ENCODE measurements at regions not wholly inside any gene's neighbourhood (a gene's known extent, or its start where the extent isn't known, plus 50 kb on each side); places are given as distances from the start of the nearest gene placed in this dataset.

DNA sequence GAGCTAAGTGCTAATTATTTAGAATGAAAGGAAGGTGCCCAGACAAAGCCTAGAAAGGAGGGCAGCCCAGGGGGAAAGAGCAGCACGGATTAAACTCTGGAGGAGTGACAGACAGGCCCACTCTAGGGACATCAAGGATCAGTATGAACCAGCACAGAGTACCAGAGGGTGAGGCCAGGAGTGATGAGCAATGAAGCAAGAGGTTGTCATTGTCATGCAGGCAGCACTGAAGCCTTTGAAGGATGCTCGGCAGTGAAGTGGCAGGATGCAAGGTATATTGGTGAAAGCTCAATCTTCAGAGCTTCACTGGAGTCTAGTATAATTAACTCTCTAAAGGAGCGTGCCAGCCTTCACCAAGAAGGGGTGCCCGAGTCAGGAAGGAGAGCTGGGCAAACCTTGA is 112.0 kb upstream of the INHBA start:
- ChIA-PET POLR2A (no interaction called here), CTCF (no interaction called here)
- Mint-ChIP-seq H3K27me3 (no peaks in the 10 kb centered on the region), H3K36me3 (ENCODE audit: low read depth) (no peaks in the 10 kb centered on the region), H3K4me1 (ENCODE audit: low read depth) (no peaks in the 10 kb centered on the region), H3K4me3 (no peak overlapping the region), H3K27ac (no peak overlapping the region), H3K9me3 (no peaks in the 10 kb centered on the region)
- H3K27ac ChIP-seq (ENCODE audit: low read depth in 1 of 2, low read length in 2 of 2) = no peak overlapping the region
- H3K4me1 ChIP-seq (ENCODE audit: insufficient read depth, low read length) = peaks cover 3% of the 10 kb centered on the region
- TF ChIP-seq, protein P1, sequence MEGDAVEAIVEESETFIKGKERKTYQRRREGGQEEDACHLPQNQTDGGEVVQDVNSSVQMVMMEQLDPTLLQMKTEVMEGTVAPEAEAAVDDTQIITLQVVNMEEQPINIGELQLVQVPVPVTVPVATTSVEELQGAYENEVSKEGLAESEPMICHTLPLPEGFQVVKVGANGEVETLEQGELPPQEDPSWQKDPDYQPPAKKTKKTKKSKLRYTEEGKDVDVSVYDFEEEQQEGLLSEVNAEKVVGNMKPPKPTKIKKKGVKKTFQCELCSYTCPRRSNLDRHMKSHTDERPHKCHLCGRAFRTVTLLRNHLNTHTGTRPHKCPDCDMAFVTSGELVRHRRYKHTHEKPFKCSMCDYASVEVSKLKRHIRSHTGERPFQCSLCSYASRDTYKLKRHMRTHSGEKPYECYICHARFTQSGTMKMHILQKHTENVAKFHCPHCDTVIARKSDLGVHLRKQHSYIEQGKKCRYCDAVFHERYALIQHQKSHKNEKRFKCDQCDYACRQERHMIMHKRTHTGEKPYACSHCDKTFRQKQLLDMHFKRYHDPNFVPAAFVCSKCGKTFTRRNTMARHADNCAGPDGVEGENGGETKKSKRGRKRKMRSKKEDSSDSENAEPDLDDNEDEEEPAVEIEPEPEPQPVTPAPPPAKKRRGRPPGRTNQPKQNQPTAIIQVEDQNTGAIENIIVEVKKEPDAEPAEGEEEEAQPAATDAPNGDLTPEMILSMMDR (IDR thresholded peaks at IDR 0.05) = no peak
- H3K4me3 ChIP-seq (ENCODE audit: low read length) = no peak overlapping the region
- H3K9me3 ChIP-seq (ENCODE audit: control insufficient read depth in 1 of 2, insufficient read depth in 1 of 2, low read length in 2 of 2) = no peaks in the 10 kb centered on the region
- no peaks in the 10 kb centered on the region for H3K36me3 ChIP-seq (ENCODE audit: insufficient read depth, low read length)
- intact Hi-C loops (cut with DNase I, micrococcal nuclease) = no loop called here
- ATAC-seq (ENCODE audit: poor library complexity) (no peak), DNase-seq (no peak)
- H3K27me3 ChIP-seq (ENCODE audit: control insufficient read depth in 1 of 2, insufficient read depth in 2 of 2, low read length in 2 of 2) = no peaks in the 10 kb centered on the region

DNA sequence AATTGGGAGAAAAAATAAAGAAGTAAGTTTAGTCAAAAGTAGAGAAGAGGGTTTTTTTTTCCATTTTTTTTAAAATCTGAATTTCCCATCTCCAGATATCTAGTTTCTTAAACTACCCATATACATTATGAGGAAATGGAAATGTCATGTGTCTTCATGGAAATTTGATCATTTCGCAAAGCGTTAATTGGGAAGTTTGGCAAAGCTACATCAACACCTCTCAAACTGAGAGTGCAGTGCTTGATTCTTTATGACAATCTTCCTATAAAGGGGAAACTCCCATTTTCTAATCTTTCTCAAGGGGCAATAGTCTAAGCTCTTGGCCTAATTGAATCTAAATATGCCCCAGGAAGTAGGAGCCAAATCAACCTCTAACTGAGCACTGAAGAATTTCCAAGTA is 110.4 kb upstream of the INHBA start:
- Mint-ChIP-seq H3K4me3 (no peak overlapping the region), H3K36me3 (ENCODE audit: low read depth) (no peaks in the 10 kb centered on the region), H3K9me3 (no peaks in the 10 kb centered on the region), H3K27ac (no peak overlapping the region), H3K27me3 (no peaks in the 10 kb centered on the region), H3K4me1 (ENCODE audit: low read depth) (no peaks in the 10 kb centered on the region)
- ChIA-PET CTCF (no interaction called here), POLR2A (no interaction called here)
- Histone ChIP-seq H3K4me3 (ENCODE audit: low read length) (no peak overlapping the region), H3K36me3 (ENCODE audit: insufficient read depth, low read length) (no peaks in the 10 kb centered on the region), H3K4me1 (ENCODE audit: insufficient read depth, low read length) (peaks cover 3% of the 10 kb centered on the region), H3K9me3 (ENCODE audit: control insufficient read depth in 1 of 2, insufficient read depth in 1 of 2, low read length in 2 of 2) (no peaks in the 10 kb centered on the region), H3K27ac (ENCODE audit: low read depth in 1 of 2, low read length in 2 of 2) (no peak overlapping the region), H3K27me3 (ENCODE audit: control insufficient read depth in 1 of 2, insufficient read depth in 2 of 2, low read length in 2 of 2) (no peaks in the 10 kb centered on the region)
- DNase-seq (no peak), ATAC-seq (ENCODE audit: poor library complexity) (no peak)
- intact Hi-C loops (cut with DNase I, micrococcal nuclease) = no loop called here
- TF ChIP-seq, protein P1 (IDR thresholded peaks at IDR 0.05) = no peak

DNA sequence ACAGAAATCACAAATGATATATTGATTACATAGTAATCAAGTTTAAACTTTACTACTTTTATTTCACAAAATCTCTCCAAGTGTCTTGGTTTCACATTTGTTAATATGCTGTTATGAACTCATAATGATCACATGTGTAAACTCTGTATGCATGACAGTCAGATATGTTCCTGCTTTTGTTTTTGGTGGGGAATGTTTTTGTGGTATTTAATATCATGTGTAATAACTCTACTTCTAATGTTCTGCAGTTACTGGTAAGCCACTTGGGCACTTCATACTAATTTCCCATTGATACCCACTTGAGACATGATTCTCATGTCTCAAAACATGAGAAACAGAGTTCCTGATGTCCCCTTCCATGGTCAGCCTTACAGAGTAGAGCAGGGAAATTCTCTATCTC is 109.1 kb upstream of the INHBA start:
- no peak overlapping the region for H3K27ac ChIP-seq (ENCODE audit: low read depth in 1 of 2, low read length in 2 of 2)
- no peaks in the 10 kb centered on the region for H3K27me3 Mint-ChIP-seq
- H3K4me1 Mint-ChIP-seq (ENCODE audit: low read depth) = no peaks in the 10 kb centered on the region
- H3K27ac Mint-ChIP-seq = no peak overlapping the region
- DNase-seq (no peak), ATAC-seq (ENCODE audit: poor library complexity) (no peak)
- no peaks in the 10 kb centered on the region for H3K9me3 Mint-ChIP-seq
- no peak overlapping the region for H3K4me3 Mint-ChIP-seq
- no peaks in the 10 kb centered on the region for H3K27me3 ChIP-seq (ENCODE audit: control insufficient read depth in 1 of 2, insufficient read depth in 2 of 2, low read length in 2 of 2)
- H3K4me3 ChIP-seq (ENCODE audit: low read length) = no peak overlapping the region
- intact Hi-C loops (cut with DNase I, micrococcal nuclease) = no loop called here
- peaks cover 3% of the 10 kb centered on the region for H3K4me1 ChIP-seq (ENCODE audit: insufficient read depth, low read length)
- H3K9me3 ChIP-seq (ENCODE audit: control insufficient read depth in 1 of 2, insufficient read depth in 1 of 2, low read length in 2 of 2) = no peaks in the 10 kb centered on the region
- CTCF ChIA-PET = no interaction called here
- POLR2A ChIA-PET = no interaction called here
- TF ChIP-seq, protein P1 (IDR thresholded peaks at IDR 0.05) = no peak
- H3K36me3 Mint-ChIP-seq (ENCODE audit: low read depth) = no peaks in the 10 kb centered on the region
- H3K36me3 ChIP-seq (ENCODE audit: insufficient read depth, low read length) = no peaks in the 10 kb centered on the region
